ENCODE measurements at regions not wholly inside any gene's neighbourhood (a gene's known extent, or its start where the extent isn't known, plus 50 kb on each side); places are given as distances from the start of the nearest gene placed in this dataset.
"Not testable (repeated sequence)": the region's sequence is repeated elsewhere in the genome, so short reads cannot be mapped to it uniquely, and the experiment has no call there.

DNA sequence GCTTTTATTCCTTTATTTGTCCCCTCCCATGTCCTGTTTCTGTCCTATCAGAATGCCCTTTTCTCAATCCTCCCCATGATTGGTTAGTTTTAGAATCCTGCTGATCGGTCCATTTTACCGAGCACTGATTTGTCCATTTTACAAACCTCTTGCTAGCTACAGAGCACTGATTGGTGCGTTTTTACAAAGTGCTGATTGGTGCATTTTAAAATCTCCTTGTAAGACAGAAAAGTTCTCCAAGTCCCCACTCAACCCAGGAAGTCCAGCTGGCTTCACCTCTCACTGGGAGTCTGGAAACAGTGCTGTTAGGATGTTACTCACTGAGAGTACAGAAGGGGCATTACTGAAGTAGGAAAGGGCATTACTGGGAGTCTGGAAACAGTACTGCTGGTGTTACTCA, 461.7 kb upstream of the CDH4 start:
- H3K4me2 ChIP-seq (ENCODE audit: insufficient read depth in 1 of 2, low read depth in 2 of 2, low read length in 2 of 2); H3K79me2 ChIP-seq (ENCODE audit: control insufficient read depth in 1 of 2, insufficient read depth in 2 of 2, low read length in 2 of 2): not testable (repeated sequence)

More for the DNA sequence above, 461.7 kb upstream of the CDH4 start:
- H3K4ac ChIP-seq (replicated peaks; ENCODE audit: insufficient read length, low read depth, low read length); H2BK20ac ChIP-seq (ENCODE audit: low read length); H3K79me1 ChIP-seq (ENCODE audit: low read depth, low read length); H3K23ac ChIP-seq (ENCODE audit: insufficient read length); H4K8ac ChIP-seq (ENCODE audit: extremely low read depth, insufficient read depth, low read length); H3K27ac ChIP-seq (ENCODE audit: low read depth, low read length); H3K9me3 ChIP-seq (ENCODE audit: insufficient read depth in 2 of 2, low read depth in 1 of 2, low read length in 1 of 2); H3K56ac ChIP-seq (replicated peaks; ENCODE audit: insufficient read length, low read depth, low read length); DNase-seq (ENCODE audit: low read depth in 1 of 2, low spot score in 2 of 2); H3K27me3 ChIP-seq (replicated peaks in 1 of 4; ENCODE audit: control insufficient read depth in 3 of 4, extremely low read depth in 1 of 4, insufficient read depth in 3 of 4, low read length in 3 of 4); H4K5ac ChIP-seq (ENCODE audit: insufficient read length, low read depth, low read length); H3K23me2 ChIP-seq (ENCODE audit: low read depth, low read length); H2AFZ ChIP-seq (ENCODE audit: low read length); H3K14ac ChIP-seq (ENCODE audit: insufficient read length); H4K91ac ChIP-seq (replicated peaks; ENCODE audit: insufficient read length, low read length); H2BK12ac ChIP-seq (ENCODE audit: low read depth, low read length); H2BK120ac ChIP-seq (replicated peaks; ENCODE audit: low read depth, low read length); H3K4me3 ChIP-seq (ENCODE audit: extremely low read depth in 1 of 4, insufficient read depth in 2 of 4, low read depth in 3 of 4, low read length in 4 of 4); H3K36me3 ChIP-seq (ENCODE audit: control insufficient read depth in 2 of 4, insufficient read depth in 4 of 4, low read length in 3 of 4); H4K20me1 ChIP-seq (replicated peaks in 1 of 2; ENCODE audit: control insufficient read depth in 1 of 2, insufficient read depth in 2 of 2, low read length in 2 of 2); H2BK5ac ChIP-seq (ENCODE audit: low read depth, low read length); H3K18ac ChIP-seq (ENCODE audit: extremely low read depth, low read length); FAIRE-seq; CTCF ChIA-PET (ENCODE audit: partially characterized antibody); H3K4me1 ChIP-seq (replicated peaks in 1 of 4; ENCODE audit: control insufficient read depth in 3 of 4, insufficient read depth in 4 of 4, low read length in 3 of 4); H3K9ac ChIP-seq (replicated peaks in 1 of 4; ENCODE audit: extremely low read depth in 1 of 4, low read depth in 3 of 4, low read length in 3 of 4); H2BK15ac ChIP-seq (ENCODE audit: low read length): not testable (repeated sequence)
- POLR2A ChIA-PET (ENCODE audit: partially characterized antibody): interaction anchor here (0.8 to 1.1 kb wide), 2 partner anchors 13 to 61 kb away, joined by 3 to 4 read pairs; no protein-coding TSS in a partner anchor
- H2AK5ac ChIP-seq (ENCODE audit: low read depth, low read length): peak overlapping the region; percentile 84; the same call in 1 of the 2 replicates
- WGBS, 2 experiments (ENCODE audit: extremely low coverage in 1 of 2, insufficient coverage in 1 of 2, insufficient read length in 1 of 2, insufficient replicate concordance in 2 of 2, low coverage in 1 of 2, low lambda C conversion rate in 2 of 2, missing lambda C conversion rate in 1 of 2): 89% methylated on average over 3 of the region's 3 CpGs; no CpG with 5 or more reads in 1 of the 2 experiments

Data from H1 (cell line).